IPS-18a (cell line): ENCODE measurements at regions not wholly inside any gene's neighbourhood (a gene's known extent, or its start where the extent isn't known, plus 50 kb on each side); places are given as distances from the start of the nearest gene placed in this dataset.

Source experiments
- H3K27ac ChIP-seq: one replicate; pipeline ENCODE4 v1.5.1; 2013; ENCODE audit warnings: low read length
- H3K27me3 ChIP-seq: one replicate; pipeline ENCODE4 v1.6.1; 2013; ENCODE audit warnings: mild to moderate bottlenecking, low read length; ENCODE audit not compliant: control insufficient read depth, insufficient read depth
- H3K36me3 ChIP-seq: one replicate; pipeline ENCODE4 v1.6.1; 2013; ENCODE audit warnings: low read depth, low read length; ENCODE audit not compliant: control insufficient read depth
- H3K4me1 ChIP-seq: one replicate; pipeline ENCODE4 v1.6.1; 2013; ENCODE audit warnings: low read depth, low read length; ENCODE audit not compliant: control insufficient read depth
- H3K4me3 ChIP-seq: one replicate; pipeline ENCODE4 v1.5.1; 2013; ENCODE audit warnings: low read length
- H3K9ac ChIP-seq: one replicate; pipeline ENCODE4 v1.6.1; 2013; ENCODE audit warnings: mild to moderate bottlenecking, low read length, moderate library complexity
- H3K9me3 ChIP-seq: one replicate; pipeline ENCODE4 v1.6.1; 2013; ENCODE audit warnings: low read depth, low read length; ENCODE audit not compliant: control insufficient read depth

DNA sequence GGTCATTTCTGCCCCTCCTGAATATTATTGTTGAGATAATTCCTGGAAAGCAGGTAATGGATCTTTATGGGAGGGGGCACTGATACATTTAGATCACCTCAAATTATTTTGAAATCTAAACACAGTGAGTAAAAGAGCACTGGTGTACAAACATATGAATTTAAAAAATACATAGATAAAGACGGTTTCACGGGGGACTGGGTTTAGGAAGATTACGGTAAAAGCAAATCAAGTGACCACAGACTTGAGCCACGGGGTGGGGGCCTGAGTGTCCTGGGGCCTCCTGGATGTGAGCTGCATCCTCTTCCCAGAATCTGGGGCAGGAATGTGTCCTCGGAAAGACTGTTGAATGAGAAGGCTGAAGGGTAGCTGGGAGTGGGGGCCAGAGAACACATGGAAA lies 219.1 kb upstream of the KLF6 start:
- H3K4me1 ChIP-seq = peaks cover 6% of the 10 kb centered on the region
- no peaks in the 10 kb centered on the region for H3K9me3 ChIP-seq
- no peaks in the 10 kb centered on the region for H3K27me3 ChIP-seq
- no peak overlapping the region for H3K9ac ChIP-seq
- no peak overlapping the region for H3K27ac ChIP-seq
- no peaks in the 10 kb centered on the region for H3K36me3 ChIP-seq
- H3K4me3 ChIP-seq = no peak overlapping the region

DNA sequence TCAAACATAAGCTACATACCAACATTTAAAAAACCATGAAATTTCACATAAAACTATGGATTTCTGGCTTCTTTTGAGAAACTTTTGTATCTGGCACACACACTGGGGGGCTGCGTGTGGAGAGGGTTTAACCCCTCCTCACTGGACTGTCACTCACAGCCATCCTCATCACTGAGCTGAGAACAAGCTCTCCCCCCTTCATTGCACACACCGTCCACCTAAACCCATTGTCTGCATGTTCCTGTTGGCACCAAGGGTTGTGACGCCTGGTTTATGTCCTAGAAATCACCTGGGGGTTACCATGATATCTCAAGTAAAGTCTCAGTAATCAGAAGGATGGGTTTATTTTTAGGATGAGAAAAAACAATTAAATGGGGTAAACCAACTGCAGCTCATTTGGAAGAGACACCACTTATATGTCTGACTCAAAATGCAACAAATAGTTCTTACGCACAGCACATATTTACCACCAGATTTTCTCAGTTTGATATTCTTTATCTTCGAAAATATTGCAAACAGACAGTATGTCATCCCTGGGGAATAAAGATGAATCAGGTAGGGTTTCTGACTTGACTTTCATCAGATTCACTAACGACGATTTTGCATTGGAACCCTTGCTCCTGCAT lies 218.5 kb upstream of the KLF6 start:
- H3K9ac ChIP-seq = no peak overlapping the region
- H3K36me3 ChIP-seq = no peaks in the 10 kb centered on the region
- peaks cover 6% of the 10 kb centered on the region for H3K4me1 ChIP-seq
- H3K9me3 ChIP-seq = no peaks in the 10 kb centered on the region
- H3K4me3 ChIP-seq = no peak overlapping the region
- no peak overlapping the region for H3K27ac ChIP-seq
- no peaks in the 10 kb centered on the region for H3K27me3 ChIP-seq

DNA sequence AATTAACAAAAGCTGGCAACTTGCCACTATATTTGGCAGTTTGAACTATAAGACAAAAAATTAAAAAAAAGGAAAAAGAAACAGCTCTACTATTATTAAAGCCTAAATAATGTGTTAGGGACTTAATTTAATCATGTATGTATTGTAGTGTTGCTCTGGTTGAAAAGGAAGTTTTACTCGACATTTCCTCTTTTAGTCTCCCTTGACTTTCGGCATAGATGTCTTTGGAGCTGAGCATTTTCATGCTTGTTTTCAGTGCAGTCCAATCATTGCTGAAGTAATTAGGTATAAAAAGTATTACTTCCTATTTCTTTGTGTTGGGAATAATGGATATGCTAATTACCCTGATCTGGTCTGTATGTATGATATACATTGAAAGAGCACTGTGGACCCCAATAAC lies 216.8 kb upstream of the KLF6 start:
- Histone ChIP-seq H3K4me3 (no peak overlapping the region), H3K4me1 (peaks cover 6% of the 10 kb centered on the region), H3K9me3 (no peaks in the 10 kb centered on the region), H3K9ac (no peak overlapping the region), H3K36me3 (no peaks in the 10 kb centered on the region), H3K27ac (no peak overlapping the region), H3K27me3 (no peaks in the 10 kb centered on the region)

DNA sequence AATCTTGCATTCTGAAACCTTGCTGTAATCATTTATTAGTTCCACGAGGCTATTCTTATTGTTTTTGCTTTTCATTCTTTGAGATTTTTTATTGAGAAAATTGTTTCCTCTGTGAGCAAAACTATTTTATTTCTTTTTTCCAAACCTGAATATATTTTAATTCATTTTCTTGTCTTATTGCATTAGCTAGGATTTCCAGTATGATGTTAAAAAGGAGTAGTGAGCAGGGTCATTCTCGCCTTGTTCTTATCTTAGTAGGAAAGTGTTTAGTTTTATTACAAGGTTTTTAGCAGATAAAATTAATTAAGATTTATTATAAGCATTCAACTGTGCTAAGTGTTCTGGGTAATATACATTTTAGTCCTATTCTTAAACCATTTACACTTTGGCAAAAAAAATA lies 214.6 kb upstream of the KLF6 start:
- Histone ChIP-seq H3K4me3 (no peak overlapping the region), H3K27me3 (no peaks in the 10 kb centered on the region), H3K36me3 (no peaks in the 10 kb centered on the region), H3K9me3 (no peaks in the 10 kb centered on the region), H3K4me1 (peaks cover 6% of the 10 kb centered on the region), H3K9ac (no peak overlapping the region), H3K27ac (no peak overlapping the region)

DNA sequence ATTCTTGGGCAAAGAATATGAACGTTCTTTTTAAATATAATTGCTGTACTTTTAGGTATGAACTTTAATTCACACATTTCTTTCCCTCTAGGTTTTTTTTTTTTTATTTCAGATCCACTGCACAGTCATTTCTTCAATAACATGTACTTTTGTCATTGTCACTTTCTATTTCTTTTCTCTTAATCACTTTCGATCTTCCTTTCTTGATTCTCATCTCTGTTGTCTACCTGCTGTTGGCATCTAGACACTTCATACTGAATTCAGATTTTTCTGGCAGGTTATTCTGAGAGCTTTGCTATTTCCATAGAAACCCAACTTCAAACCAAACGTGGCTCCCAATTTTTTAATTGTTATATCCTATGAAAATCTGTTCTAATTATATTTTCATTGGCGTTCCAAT lies 211.7 kb upstream of the KLF6 start:
- Histone ChIP-seq H3K27me3 (no peaks in the 10 kb centered on the region), H3K27ac (no peak overlapping the region), H3K36me3 (no peaks in the 10 kb centered on the region), H3K4me3 (no peak overlapping the region), H3K9ac (no peak overlapping the region), H3K4me1 (no peaks in the 10 kb centered on the region), H3K9me3 (no peaks in the 10 kb centered on the region)

DNA sequence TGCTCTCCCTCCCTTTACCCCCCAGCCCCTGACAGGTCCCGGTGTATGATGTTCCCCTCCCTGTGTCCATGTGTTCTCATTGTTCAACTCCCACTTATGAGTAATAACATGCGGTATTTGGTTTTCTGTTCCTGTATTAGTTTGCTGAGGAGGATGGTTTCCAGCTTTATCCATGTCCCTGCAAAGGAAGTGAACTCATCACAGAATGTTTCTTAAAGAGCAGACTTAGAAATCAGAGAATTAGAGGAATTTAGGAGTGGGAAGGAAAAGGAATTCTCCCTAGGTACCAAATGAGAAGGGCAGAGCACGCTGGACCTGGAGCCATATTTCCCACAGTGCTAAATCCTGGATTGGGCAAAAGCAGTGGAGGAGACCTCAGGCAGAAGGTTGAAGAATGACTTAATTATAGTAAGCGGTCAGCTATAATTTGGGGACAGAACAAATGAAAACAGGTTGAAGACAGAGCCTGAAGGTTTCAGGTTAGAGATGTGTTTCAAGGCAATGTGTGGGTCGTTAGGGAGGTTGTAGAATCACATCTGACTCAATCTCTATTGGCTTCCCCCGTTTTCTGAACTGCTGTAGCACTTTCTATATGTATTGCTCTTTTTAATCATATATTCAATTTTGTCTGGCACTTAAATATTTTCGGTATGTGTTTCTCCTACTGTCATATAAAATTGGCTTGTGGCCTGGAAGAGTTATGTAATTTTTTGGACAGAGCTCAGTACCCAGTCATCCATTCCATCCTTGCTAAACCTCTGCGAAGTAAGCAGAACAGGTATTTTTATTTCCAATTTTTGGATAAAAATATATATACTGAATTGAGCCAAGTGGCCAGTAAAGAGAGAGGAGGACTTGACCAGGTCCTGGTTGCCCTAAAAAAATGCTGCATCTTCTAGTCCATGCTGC lies 210.5 kb upstream of the KLF6 start:
- Histone ChIP-seq H3K9me3 (no peaks in the 10 kb centered on the region), H3K27me3 (no peaks in the 10 kb centered on the region), H3K4me3 (no peak overlapping the region), H3K27ac (no peak overlapping the region), H3K4me1 (no peaks in the 10 kb centered on the region), H3K9ac (no peak overlapping the region), H3K36me3 (no peaks in the 10 kb centered on the region)

DNA sequence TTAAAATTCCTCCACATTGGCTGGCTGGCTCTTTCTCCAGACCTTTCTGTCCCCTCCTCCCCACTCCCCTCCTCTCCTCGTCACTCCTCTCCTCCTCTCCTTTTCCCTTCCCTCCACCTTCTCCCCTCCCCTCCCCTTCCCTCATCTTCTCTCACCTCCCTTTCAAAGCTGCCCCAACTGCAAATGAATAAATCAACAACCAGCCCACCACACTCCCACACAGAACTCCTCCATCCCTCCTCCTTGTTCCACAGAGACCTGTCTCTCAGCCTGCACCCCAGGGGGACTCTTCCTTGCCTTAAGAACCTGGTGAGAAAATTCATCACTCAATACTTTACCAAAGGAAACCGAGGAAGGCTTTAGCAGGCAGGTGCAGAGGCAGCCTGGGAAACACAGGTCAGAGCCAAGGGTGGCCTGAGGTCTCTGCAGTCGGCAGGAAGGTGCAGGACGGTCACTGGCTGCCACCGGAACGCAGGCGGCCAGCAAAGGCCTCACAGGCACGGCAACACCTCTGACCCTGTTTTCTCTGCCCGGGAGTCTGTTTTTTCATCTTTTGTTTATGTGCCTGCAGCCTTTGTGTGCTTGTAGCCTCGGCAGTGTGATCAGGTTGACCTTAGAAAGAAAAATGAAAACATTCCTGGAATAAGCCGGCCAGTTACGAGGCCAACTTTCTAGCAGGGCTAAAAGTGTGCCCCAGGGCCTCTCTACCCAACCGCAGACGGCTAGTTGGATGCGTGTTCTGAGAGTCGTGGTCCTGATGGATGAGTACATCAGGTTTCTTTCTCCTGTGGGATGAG lies 207.6 kb upstream of the KLF6 start:
- H3K4me1 ChIP-seq = no peaks in the 10 kb centered on the region
- no peaks in the 10 kb centered on the region for H3K27me3 ChIP-seq
- no peak overlapping the region for H3K27ac ChIP-seq
- H3K4me3 ChIP-seq = no peak overlapping the region
- no peaks in the 10 kb centered on the region for H3K36me3 ChIP-seq
- no peak overlapping the region for H3K9ac ChIP-seq
- H3K9me3 ChIP-seq = no peaks in the 10 kb centered on the region

DNA sequence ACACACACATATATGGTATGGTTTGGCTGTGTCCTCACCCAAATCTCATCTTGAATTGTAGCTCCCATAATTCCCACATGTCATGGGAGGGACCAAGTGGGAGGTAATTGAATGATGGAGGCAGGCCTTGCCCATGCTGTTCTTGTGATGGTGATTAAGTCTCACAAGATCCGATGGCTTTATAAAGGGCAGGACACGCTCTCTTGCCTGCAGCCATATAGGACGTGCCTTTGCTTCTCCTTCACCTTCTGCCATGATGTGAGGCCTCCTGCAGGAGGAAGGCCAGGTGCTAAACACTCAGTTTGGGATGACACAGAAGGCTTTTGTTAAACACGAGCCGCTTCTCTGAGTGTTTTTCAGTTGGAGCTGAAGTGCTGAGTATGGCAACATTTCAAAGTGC lies 205.3 kb upstream of the KLF6 start:
- no peaks in the 10 kb centered on the region for H3K27me3 ChIP-seq
- H3K9me3 ChIP-seq = no peaks in the 10 kb centered on the region
- no peak overlapping the region for H3K27ac ChIP-seq
- H3K9ac ChIP-seq = no peak overlapping the region
- H3K36me3 ChIP-seq = no peaks in the 10 kb centered on the region
- H3K4me3 ChIP-seq = no peak overlapping the region
- H3K4me1 ChIP-seq = no peaks in the 10 kb centered on the region

DNA sequence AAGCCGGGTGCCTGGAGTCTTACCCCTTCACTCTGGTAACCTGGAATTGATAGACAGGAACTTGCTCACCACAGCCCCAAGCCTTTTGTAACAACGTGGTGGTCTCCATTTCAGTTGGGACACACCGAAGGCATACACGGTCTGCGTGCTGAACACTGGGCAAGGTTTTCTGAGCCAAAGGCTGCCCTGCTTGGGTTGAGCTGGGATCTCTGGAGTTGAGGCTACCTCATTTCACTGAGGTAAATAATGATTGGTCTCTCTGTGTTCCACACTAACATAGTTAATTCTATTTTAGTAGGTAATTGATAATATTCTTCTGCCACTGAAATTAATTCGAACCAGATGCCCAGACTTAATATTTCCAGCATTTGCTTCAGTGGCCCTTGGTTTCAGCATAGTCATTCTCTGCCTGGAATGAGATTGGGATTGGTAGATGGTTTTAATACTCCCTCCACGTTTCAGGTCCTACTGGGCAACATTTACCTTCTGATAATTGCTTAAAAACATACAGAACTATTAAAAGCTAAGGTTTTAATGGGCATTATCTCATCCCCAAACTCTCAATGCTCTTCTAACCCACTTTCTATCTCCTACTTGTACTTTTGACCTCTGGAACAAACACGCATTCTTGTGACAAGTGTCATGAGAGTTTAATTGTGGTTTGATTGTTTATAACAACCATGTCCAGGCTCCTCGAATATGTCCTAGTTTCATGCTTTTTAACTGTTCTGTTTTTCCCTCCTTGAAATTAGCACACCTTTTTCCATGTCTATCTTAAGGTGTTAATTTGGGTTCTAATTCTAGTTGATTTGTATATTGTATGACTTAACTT lies 202.3 kb upstream of the KLF6 start:
- H3K4me3 ChIP-seq = no peak overlapping the region
- no peaks in the 10 kb centered on the region for H3K9me3 ChIP-seq
- H3K27ac ChIP-seq = no peak overlapping the region
- no peaks in the 10 kb centered on the region for H3K36me3 ChIP-seq
- H3K9ac ChIP-seq = no peak overlapping the region
- no peaks in the 10 kb centered on the region for H3K27me3 ChIP-seq
- no peaks in the 10 kb centered on the region for H3K4me1 ChIP-seq

DNA sequence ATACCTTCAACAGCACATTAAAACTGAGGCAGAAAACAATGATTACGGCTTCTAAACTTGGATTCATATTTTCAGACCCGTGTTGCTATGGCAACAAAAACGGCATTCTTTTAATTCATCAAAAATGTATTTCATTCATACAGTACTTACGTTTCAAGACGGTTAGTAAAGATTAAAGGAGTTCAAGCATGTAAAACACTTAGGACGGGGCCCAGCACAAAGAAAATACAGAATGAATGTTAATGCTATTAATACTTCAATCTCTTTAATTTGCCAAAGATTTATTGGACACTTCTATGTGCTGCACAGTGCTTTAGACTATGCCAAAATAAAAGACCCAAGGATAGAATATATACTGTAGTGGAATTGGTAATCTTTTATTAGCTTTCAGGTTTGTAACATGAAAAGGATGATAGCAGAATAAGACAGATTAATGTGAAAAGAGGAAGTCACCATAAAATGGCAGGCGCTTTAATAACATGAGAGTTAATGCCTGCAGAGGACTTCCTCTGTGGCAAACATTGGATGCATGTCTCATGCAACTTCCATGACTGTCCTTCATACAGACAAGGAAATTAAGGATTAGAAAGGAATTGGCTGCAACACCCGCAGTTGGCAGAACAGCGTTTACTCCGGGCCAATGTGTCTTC lies 201.6 kb upstream of the KLF6 start:
- Histone ChIP-seq H3K9ac (no peak overlapping the region), H3K36me3 (no peaks in the 10 kb centered on the region), H3K27ac (no peak overlapping the region), H3K27me3 (no peaks in the 10 kb centered on the region), H3K4me1 (no peaks in the 10 kb centered on the region), H3K4me3 (no peak overlapping the region), H3K9me3 (no peaks in the 10 kb centered on the region)
